HG02610 (cell line): ENCODE measurements at regions not wholly inside any gene's neighbourhood (a gene's known extent, or its start where the extent isn't known, plus 50 kb on each side); places are given as distances from the start of the nearest gene placed in this dataset.

ENCODE experiments used
- ATAC-seq: cut with Tn5 transposase; IDR thresholded peaks from one replicate; pipeline ENCODE4 v1.9.1; 2021; ENCODE audit warnings: mild to moderate bottlenecking, moderate library complexity; ENCODE audit not compliant: unreplicated experiment

- peak; percentile 66 for ATAC-seq
Observed at GRCh38 chr9:36728651-36729520, 156.2 kb downstream of the MELK start.

GRCh38 chr9:36729906-36730305, 157.2 kb downstream of the MELK start:
- no peak for ATAC-seq

GRCh38 chr9:36730414-36730813, 157.7 kb downstream of the MELK start:
- no peak for ATAC-seq

DNA sequence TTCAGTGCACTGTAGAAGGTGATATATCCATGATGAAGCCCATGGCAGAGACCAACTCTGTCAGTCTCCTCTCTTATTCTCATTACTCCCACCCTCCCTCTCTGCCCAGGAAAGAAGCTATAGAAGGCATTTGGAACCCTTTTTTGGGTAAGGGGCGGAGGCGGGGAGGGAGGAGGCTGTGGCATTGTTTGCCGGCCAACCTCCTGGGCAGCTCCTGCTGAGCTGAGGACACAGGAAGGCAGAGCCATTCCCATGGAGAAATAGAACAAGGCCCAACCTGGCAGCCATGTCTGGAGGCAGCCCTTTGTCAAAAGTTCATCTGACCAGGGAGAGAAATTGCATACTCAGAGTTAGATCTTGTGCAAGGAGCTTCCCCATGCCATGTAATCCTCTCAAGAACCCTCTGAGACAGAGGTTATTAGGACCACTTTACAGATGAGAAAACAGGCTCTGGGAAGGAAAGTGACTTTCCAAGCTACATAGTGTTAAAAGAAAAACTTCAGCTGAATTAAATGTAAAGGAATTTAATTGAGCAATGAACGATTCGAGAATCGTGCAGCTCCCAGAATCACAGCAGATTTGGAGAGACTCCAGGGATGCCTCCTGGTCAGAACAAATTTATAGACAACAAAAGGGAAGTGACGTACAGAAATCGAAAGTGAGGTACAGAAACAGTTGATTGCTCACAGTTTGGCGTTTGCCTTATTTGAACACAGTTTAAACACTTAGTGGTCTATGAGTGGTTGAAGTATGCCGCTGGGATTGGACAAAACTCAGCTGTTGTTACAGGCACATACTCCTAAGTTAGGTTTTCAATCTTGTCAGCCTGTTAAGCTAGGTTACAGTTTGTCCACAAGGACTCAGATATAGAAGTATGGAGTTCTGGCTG, 158.6 kb downstream of the MELK start:
- ATAC-seq: no peak

DNA sequence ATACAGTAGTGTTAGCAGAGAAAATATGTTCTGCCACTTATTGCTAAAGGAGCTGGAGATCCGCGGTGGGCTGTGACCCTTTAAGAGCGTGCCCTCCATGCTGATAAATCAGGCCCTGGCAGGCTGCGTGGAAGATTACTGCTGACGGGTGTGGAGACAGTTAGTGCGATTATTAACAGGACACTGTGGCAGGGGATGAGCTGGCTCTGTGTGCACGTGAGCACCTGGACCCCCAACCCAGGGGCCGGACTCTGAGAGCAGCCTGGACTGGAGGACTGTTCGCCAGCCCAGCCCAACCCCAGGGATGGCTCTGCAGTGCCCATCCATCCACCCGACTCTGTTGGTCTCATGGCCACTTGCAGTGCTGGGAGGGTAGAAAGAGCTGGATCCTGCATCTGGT, 162.0 kb downstream of the MELK start:
- ATAC-seq: no peak

DNA sequence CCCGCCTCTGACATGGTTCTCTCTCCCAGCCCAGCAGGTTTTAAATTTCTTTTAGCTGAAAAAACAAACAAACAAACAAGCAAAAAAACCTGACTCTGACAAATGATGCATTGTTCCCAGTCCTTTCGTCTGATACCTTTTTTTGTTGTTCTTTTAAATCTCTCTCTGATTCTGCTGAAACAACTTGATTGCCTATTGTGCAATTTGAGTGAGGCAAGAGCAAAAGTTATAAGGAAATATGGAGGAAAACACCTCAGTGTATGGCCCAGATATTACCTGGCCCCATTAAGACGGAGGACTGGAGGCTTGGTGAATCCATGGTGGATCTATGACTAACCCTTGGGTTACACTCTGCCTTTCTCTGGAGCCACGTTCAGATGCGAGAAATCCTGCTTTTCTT, 164.0 kb downstream of the MELK start:
- ATAC-seq: no peak

DNA sequence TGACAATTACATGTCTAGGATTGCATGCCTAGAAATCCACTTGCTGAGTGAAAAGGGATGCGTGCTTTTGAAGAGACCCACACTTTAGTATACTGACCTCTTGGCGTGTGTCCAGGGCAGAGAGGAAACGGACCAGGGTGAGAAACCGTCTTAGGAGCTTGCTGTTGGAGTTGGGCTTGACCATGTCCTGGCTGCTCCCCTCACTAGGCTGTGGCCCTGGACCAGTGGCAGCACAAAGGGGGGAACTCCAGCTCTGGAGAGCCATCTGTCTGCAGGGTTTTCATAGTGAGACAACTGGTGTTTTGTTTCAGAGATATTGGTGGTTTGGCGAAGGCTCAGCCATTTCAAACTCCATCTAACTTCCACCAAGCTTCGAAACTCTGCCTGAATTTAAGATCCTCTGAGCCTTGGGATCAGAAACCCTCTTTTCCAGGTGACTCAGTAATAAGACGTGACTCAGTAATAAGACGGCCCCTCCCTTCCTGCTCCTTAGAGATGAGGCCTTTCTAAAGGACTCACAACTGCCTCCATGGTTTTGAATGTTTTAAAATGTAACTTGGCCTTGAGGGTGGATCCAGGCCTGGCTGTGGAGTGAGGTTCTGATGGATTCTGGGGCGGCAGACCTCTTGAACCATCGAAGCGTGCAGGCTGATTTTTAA, 165.8 kb downstream of the MELK start:
- ATAC-seq: no peak

DNA sequence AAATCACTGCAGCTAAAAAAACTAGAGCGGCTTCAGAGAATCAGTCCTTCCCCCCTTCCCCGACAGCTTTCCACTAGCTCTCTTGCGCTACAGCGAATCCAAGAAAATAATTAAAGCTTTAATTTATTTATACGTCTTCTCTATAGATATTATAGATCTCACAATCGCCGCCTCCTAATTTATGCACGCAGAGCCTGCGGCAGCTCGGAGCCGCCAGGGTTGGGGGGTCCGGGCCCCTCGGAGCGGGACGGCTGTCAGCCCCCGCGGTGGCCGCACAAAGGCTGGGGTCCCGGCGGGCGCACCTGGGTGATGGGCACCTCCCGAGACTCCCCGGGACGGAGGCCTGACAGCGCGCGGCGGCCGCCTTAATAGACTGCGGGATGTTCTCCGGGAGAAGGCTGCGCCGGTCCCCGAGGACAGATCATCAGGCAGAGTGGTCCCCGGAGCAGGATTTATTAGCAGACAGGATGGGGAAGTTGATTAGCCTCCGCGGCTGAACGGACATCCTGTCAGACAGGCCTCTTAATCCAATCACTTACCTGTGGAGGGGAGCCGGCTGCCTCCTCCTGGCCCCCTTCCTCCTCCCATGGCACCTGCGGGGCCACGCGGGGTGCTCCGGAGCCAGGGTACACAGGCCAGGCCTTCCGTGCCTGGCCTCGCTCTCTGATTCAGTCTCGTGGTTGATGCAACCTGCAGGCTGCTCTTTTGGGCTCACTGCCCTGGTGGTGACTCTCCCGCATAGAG, 166.8 kb downstream of the MELK start:
- no peak for ATAC-seq

DNA sequence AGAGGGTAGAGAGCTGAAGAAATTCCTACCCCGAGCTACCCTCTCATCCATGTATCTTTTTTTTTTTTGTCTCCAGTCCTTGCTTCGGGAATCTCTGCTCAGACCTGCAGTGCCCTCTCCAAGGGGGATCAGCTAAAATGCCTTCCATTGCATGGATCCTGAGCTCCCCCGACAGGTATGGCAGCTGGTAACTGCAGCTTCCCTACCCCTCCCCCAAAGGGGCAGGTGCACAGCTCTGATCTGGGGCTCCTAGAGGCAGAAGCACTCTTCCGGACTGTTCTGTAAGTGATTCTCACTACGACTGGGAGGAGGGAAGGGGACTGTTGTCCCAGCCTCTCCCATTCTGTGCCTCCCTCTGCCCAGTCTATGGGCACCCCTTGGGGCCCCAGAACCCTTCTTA, 169.6 kb downstream of the MELK start:
- no peak for ATAC-seq

DNA sequence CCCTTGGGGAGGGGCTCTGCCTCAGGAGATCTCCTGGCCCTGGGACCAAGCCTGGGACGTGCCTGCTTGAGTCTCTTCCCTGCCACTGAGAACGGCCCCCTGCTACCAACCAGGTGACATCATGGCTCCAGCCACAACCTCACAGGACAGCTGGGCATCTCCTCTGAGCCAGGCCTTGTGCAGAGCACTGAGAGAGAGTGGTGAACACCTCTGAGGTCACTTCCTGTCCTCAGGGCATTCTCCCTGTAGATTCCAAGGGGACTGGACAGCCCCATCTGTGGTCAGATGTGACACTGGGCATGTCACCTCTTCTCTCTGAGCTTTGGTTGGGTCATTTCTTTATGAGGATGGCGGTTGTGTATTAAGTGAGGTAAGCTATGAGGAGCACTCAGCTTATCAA, 172.0 kb downstream of the MELK start:
- ATAC-seq: no peak

GRCh38 chr9:36745977-36746376, 173.3 kb downstream of the MELK start:
- no peak for ATAC-seq

GRCh38 chr9:36746415-36746814, 173.7 kb downstream of the MELK start:
- no peak for ATAC-seq

DNA sequence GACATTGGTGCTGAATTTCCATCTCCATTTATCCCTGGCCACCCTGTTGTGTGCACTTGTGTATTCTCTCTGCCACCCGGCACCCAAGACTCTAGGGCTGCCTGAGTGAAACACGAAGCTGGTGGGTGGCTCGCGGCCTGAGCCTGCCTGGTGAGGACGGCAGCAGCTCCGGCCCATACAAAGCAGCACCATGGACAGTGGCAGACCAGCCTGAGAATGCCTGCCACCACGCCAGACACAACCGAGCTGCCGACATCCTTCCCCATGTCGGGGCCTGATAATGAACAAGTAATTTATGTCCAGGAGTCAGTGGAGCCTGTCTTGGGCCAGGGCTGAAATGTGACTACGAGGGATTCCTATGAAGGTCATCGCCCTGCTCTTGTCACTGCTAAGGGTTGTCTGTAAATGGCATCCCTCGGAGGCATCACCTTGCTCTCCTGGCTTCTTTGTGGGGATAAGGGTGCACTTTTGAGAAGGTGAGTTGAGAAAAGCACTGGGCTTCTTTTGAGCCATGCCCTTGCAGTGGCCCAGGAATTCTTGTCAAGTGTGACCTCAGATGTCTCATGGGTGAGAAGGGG, 175.7 kb downstream of the MELK start:
- no peak for ATAC-seq

DNA sequence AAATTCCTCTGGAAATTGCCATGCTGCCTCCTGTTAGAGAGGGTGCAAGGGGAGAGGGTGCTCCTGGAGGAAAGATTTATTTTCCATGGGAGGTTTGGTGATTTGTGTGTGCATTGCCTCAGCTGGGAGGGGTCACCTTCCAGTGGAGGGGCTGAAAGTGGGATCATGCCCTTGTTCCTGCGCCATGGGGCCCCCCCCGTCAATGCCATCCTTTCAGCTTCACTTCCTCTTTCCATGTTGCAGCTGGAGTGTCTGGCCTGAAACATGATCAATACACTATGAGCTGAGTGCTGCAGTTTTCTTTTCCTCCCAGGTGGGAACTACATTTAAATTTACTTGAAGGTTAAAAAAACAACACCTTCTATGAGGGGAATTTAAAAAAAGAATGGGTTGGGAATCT, 176.8 kb downstream of the MELK start:
- ATAC-seq: no peak

- no peak for ATAC-seq
Observed at GRCh38 chr9:36750630-36751029, 177.9 kb downstream of the MELK start.

DNA sequence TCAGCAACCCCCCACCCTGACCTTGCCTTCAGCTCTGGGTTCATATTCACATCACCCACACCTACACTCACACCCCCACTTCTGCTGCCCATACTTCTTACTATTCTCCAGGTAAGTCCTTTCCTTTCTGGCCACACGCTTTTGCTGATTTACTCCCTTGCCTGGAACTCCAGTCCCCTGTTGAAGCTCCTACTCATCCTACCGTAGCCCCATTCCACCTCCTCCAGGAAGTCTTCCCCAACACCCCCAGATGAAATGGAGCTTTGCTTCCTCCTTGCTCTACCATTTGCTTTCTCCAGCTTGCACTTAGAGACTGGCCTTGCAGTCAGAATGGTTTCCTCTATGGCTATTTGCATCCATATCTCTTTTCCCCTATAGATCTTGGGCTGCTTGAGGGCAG, 182.3 kb downstream of the MELK start:
- no peak for ATAC-seq

- no peak for ATAC-seq
Observed at GRCh38 chr9:36759141-36759540, 186.4 kb downstream of the MELK start.

- ATAC-seq: no peak
Observed at GRCh38 chr9:36759976-36760375, 187.3 kb downstream of the MELK start.

DNA sequence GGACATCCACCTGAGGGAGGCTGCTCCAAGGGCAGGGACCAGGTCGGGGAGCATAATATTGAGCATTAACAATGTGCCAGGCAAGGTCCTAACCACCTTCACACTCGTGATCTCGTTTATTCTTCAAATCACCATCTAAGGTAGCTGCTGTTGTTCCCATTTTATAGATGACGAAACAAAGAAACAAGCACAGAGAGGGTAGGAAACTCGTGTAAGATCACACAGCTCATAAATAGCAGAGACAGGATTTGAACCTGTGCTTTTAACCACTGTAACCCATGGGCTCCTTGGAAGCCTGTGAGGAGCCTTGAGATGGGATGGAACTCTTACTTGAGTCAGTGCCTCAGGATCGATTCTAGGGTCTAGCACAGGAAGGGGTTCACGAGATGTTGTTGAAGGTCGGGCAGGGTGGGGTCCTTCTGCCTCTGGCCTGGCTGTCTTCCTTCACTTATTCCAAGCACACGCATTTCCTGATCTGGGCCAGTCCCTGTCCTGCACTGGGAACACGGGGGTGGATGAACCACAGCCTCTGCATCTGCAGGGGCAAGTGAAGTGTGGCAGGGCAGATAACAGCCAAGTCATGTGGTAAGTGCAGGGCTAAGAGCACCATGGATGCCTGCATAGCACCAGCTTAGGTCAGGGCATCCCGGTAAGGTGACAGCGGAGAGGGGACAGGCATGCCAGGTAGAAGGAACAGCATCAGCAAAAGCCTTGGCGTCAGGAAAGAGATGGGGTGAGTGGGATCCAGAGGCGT, 188.1 kb downstream of the MELK start:
- no peak for ATAC-seq

GRCh38 chr9:36762958-36763357, 190.3 kb downstream of the MELK start:
- no peak for ATAC-seq
